ENCODE measurements at regions not wholly inside any gene's neighbourhood (a gene's known extent, or its start where the extent isn't known, plus 50 kb on each side); places are given as distances from the start of the nearest gene placed in this dataset.

DNA sequence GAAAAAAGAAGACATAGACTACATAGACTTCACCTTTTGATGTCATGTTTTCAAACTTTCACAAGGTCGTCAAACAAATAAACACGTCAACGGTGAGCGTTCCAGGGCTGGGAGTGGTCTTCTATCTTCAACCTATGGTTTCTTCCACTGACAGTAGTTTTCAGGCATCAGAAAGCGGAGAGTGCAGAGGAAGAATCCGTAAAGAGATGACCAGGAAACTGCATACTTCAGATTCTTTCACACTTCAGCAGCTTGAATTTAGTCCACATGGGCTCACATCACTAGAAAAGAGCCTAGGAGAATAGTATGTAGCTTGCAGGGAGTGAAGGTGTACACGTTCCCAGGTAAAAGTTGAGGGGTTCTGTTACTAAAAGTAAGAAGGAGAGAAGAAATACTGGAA, 58.5 kb downstream of the NPY1R start:
- no peak for TF ChIP-seq CTCF (IDR thresholded peaks at IDR 0.05)
- TF ChIP-seq POLR2A (IDR thresholded peaks at IDR 0.05): no peak
- no peak for TF ChIP-seq EP300 (IDR thresholded peaks at IDR 0.05)
